Tibial nerve (tissue), 4 donors: ENCODE measurements at regions not wholly inside any gene's neighbourhood (a gene's known extent, or its start where the extent isn't known, plus 50 kb on each side); places are given as distances from the start of the nearest gene placed in this dataset.

Experiments
- EP300 ChIP-seq, 2 donors: sonication (generic); formaldehyde crosslinking; IDR thresholded peaks; one replicate each; pipeline ENCODE4 v1.6.1; 2017; ENCODE audit warnings: antibody characterized with exemption in 2 of 2, mild to moderate bottlenecking in 1 of 2
- TF ChIP-seq, protein P1 (sequence below), 5 experiments: fragments of 200-600 bp in 3 of 5; fragments of 450-650 bp in 2 of 5; sonication (generic) in 3 of 5; IDR thresholded peaks; one replicate each; pipeline ENCODE4 v1.5.1; 2016 to 2019; ENCODE audit warnings: antibody characterized with exemption in 5 of 5, mild to moderate bottlenecking in 3 of 5, moderate library complexity in 2 of 5

DNA sequence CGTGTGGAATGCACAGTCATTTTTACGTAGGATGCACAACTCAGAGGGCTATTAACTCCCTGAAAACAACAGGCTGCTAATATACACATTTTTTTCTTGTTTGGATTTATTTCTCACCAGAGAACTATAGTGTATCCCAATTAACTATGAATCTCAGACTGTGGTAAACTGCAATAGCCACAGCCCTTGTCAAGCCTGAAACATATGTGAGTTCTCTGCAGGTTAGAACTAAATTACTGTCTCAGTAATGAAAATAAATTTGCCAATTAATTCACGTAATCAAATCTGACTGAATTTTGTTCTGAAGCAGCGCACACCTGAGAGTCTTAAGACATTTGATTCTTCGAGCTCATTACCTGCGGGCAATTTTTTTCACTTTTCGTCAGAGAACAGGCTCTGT is 318.6 kb downstream of the PMP22 start:
- TF ChIP-seq EP300 (IDR thresholded peaks at IDR 0.05): no peak
- TF ChIP-seq, protein P1, sequence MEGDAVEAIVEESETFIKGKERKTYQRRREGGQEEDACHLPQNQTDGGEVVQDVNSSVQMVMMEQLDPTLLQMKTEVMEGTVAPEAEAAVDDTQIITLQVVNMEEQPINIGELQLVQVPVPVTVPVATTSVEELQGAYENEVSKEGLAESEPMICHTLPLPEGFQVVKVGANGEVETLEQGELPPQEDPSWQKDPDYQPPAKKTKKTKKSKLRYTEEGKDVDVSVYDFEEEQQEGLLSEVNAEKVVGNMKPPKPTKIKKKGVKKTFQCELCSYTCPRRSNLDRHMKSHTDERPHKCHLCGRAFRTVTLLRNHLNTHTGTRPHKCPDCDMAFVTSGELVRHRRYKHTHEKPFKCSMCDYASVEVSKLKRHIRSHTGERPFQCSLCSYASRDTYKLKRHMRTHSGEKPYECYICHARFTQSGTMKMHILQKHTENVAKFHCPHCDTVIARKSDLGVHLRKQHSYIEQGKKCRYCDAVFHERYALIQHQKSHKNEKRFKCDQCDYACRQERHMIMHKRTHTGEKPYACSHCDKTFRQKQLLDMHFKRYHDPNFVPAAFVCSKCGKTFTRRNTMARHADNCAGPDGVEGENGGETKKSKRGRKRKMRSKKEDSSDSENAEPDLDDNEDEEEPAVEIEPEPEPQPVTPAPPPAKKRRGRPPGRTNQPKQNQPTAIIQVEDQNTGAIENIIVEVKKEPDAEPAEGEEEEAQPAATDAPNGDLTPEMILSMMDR (IDR thresholded peaks at IDR 0.05): no peak
